HG02970 (cell line): ENCODE measurements at regions not wholly inside any gene's neighbourhood (a gene's known extent, or its start where the extent isn't known, plus 50 kb on each side); places are given as distances from the start of the nearest gene placed in this dataset.
"Not testable (repeated sequence)": the region's sequence is repeated elsewhere in the genome, so short reads cannot be mapped to it uniquely, and the experiment has no call there.

Source experiments
- ATAC-seq: cut with Tn5 transposase; IDR thresholded peaks from one replicate; pipeline ENCODE4 v1.9.1; 2021; ENCODE audit warnings: mild to moderate bottlenecking, moderate library complexity, moderate number of reproducible peaks; ENCODE audit not compliant: unreplicated experiment, low FRiP score

GRCh38 chr22:34526681-34527080 is 539.3 kb upstream of the ISX start:
- ATAC-seq, result no peak

DNA sequence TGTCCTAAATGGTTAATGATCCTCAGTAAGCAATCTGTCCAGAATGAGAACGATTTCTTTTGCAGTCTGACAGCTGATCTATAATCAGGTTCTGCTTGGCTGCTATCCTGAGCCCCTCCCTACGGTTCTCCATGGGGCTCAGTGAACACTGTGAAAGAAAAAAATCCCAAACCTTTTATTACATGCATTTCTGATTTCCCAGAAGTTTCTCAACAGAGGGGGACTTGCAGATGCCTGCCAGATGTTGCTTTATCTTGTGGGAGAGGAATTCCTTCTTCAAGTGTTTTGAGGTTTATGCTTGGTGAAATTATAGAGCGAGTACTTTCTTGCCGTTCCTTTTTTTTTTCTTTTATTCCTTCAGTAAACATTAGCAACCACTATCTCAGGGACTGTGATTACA is 531.9 kb upstream of the ISX start:
- no peak for ATAC-seq

- no peak for ATAC-seq
Observed at GRCh38 chr22:34567367-34567766, 498.6 kb upstream of the ISX start.

DNA sequence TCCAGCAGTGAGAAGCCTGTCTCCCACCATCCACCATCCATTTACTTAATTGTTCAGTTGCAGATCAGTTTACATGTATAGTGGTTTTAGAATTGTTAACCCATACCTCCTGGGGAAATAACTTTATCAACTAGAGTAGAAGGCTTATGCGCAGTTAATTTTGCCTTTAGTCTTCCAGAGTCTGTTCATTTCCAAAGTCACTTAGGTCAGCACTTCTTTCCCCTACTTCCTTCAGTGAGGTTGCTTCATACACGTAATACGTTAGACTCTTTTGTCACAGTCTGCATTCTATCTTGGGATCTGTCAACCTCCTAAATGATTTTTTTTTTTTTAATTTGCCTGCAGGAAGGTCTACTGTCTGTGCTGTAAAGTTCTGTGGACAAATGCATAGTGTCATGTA is 495.6 kb upstream of the ISX start:
- no peak for ATAC-seq

- ATAC-seq, result no peak
Observed at GRCh38 chr22:34579519-34579918, 486.4 kb upstream of the ISX start.

DNA sequence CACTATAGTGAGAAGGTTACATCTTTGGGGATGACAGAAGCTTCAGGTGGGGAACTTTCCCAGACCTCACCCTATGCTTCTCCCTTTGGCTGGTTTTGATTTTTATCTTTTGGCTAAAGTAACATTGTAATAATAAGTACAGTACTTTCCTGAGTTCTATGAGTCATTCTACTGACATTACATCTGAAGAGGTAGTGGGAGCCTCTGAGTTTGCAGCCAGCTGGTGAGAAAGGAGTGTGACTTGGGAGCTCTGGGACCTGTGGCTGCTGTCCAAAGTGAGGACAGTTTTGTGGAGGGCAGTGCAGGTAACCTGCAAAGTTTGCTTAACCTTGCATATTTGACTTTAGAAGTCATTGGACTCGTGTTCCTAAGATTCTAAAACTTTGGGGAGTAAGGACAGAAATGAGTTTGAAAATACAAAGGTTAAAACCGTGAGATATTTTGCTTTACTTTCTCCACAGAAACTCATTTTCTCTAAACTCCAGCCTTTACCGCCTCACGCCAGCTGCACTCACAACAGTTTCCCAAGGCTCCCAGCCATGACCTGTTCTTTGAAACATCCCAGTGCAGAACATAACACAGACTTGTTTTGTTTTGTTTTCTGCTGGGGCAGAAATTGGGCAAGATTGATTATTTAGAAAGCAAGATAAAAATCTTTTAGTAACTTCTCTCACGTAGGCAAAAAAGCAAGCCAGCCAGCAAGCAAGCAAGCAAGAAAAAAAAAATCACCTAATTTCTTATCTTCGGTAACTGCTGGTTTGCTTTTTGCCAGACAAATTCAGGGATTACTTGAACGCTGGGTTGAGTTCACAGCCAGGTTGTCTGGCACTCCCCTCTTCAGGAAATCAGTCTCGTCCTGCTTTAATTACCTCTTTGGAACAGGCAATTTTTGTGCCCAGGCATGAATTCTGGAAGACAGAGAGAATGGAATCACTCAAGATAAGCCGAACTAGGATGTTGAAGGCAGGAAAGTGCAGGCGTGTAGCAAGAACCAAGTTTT is 478.3 kb upstream of the ISX start:
- ATAC-seq, result no peak

- ATAC-seq, result no peak
Observed at GRCh38 chr22:34588871-34589545, 476.9 kb upstream of the ISX start.

DNA sequence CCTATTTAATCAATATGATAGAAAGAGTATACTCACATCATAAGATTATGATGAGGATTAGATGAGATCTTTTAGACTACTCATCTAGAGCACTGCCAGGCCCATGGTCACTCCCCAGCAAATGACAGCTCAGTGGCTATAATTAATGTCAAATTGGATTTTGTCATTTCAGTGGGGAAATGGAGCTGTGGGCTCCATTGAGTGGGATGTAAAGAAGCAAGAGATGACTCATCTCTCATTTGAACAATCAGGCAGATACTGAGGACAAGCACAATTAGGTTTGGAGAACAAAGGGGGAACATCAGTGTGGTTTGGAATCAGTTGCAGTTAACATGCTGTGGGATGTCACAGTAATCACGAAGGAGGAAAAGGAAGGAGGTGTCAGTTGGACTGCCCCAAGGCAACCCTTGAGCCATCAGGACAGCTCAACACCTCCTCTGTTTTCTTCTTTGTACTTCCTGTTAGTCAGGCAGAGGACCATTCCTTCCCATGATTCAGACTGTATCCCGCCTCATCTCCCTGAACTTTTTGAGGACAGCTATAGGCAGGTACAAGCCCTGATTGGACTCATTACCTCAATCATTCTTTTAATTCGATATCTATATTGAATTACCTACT is 473.7 kb upstream of the ISX start:
- ATAC-seq, result no peak

- ATAC-seq, result no peak
Observed at GRCh38 chr22:34599567-34599966, 466.4 kb upstream of the ISX start.

GRCh38 chr22:34604312-34604711 is 461.6 kb upstream of the ISX start:
- no peak for ATAC-seq

GRCh38 chr22:34608106-34608505 is 457.9 kb upstream of the ISX start:
- no peak for ATAC-seq

DNA sequence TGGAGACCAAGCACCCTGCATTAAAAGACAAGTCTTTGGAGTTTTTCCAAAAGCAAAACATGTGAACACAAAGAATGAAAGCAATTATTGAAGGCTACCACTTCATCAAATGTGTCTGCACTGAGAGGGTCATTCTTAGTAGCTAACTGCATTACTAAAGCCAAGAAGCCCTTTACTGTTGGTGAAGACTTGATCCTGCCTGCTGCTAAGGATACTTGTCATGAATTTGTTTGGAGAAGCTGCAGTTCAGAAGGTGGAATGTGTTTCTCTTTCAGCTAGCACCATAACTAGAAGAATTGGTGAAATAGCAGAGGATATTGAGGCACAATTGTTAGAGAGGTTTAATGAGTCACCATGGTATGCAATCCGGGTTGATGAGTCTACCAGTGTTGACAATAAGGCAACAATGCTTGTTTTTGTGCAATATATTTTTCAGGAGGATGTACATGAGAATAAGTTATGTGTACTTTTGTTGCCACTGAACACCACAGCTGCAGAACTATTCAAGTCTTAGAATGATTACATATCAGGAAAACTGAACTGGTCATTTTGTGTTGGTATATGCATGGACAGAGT is 457.3 kb upstream of the ISX start:
- no peak for ATAC-seq

DNA sequence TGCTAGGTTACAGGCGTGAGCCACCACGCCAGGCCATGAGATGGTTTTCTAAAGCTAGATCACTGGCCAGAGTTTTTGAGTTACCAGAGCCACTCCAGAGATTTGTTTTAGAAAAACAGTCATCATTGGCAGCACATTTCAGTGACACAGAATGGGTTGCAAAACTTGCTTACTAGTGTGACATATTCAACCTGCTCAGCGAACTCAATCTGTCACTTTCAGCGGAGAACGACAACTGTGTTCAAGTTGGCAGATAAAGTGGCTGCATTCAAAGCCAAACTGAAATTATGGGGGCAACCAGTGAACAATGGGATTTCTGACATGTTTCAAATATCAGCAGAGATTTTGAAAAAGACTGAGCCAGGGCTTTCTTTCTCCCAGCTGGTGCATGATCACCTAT is 456.3 kb upstream of the ISX start:
- ATAC-seq, result no peak

DNA sequence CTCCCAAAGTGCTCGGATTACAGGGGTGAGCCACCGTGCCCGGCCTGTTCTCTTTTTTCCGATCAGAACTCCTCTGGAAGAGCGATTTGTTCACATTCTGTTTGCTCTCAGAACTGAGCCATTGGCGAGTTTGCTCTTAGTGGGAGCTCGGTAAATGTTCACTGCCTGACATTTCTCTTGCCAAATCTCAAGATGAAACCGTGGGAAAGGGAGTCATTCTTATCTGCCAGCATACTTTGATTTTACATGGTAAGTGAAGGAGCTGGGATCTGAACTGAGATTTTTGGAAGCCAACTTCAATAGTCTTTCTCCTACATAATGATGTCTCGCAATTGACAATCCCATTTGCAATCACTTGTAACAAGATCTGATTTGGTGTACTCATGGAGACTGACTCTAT is 445.8 kb upstream of the ISX start:
- ATAC-seq, result no peak

- no peak for ATAC-seq
Observed at GRCh38 chr22:34620832-34621231, 445.1 kb upstream of the ISX start.

DNA sequence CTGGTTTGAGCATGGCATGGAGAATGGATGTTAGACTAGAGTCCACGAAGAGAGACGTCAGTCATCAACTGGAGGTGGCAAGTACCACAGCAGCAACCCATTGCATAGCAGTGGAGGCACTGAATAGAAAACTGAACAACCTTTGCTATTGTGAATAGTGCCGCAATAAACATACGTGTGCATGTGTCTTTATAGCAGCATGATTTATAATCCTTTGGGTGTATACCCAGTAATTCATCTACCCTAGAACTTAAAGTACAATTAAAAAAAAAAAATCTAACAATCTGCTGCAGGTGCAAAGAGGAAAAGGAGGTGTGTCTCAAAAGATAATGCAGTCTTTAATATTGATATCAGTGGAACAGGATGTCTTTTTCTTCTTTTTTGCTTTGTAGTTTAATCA is 443.4 kb upstream of the ISX start:
- ATAC-seq, result no peak

DNA sequence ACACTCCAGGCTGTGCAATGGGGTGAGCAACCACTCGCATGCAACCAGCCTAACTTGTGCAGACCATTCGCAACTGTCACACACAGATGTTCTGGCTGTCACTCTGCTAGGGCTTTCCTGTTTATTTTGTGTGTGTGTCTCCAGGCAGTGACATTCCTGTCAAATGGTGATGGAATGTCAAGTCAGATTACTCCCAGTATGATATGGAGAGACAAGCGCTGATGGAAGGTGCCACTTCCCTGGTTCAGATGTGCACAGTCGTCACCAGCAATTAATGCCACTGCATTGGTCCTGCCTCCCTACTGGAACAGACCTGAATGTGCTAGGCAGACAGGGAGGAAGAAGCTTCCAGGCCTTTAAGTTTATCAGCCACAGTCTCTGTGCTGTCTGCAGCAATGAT is 442.4 kb upstream of the ISX start:
- ATAC-seq, result no peak

GRCh38 chr22:34625892-34626291 is 440.1 kb upstream of the ISX start:
- not testable (repeated sequence) for ATAC-seq

- no peak for ATAC-seq
Observed at GRCh38 chr22:34638128-34638527, 427.8 kb upstream of the ISX start.

GRCh38 chr22:34639911-34640310 is 426.0 kb upstream of the ISX start:
- ATAC-seq, result no peak

DNA sequence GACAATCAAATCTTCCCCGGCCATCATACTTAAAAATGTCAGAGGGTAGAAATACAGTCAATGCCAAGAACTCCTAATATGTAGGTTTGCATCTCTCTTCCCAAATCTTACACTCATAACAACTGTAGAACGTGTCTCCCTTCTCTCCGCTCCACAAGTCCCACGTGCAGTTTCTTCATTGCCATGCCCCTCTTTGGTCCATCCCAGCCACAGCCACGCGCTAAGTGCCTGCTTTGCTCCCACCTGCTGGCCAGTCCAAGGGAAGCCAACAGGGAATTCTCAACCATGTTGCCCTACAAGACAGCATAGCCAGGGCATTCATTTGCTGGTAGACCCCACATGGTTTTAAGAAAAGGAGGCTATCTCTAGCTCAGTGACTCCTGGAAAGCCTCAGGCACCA is 420.6 kb upstream of the ISX start:
- ATAC-seq, result no peak
